ENCODE measurements at regions not wholly inside any gene's neighbourhood (a gene's known extent, or its start where the extent isn't known, plus 50 kb on each side); places are given as distances from the start of the nearest gene placed in this dataset.
"Not testable (repeated sequence)": the region's sequence is repeated elsewhere in the genome, so short reads cannot be mapped to it uniquely, and the experiment has no call there.

DNA sequence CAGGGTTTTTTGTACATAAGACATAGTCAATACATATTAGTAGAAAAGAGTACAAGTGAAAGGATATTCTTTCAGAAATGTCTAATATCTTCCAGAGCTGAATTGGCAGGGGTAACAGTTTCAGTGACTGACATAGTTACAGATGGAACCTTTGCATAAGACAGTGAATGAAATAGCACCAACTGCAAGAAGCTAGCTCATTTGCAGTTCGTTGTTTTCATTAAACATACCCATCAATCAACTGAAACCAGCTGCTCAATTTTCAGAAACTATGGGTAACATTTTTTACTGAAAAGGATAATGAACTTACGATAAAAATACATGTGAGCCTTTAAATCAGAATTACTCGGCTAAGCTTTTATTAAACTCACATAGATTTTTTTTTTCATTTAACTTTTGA is 93.9 kb upstream of the EPHA3 start:
- ATAC-seq (no peak), DNase-seq (no peak)
- TF ChIP-seq CTCF (IDR thresholded peaks at IDR 0.05 in 4 of 5, conservative IDR thresholded peaks at IDR 0.05 in 1 of 5) (no peak), POLR2A (IDR thresholded peaks at IDR 0.05) (no peak)
- Histone ChIP-seq H3K27me3 (no peaks in the 10 kb centered on the region), H3K4me1 (no peaks in the 10 kb centered on the region), H3K36me3 (no peaks in the 10 kb centered on the region), H3K9me3 (no peaks in the 10 kb centered on the region), H3K4me3 (no peak overlapping the region), H3K27ac (no peak overlapping the region)
- in situ Hi-C loops (cut with MboI; ENCODE audit: low sequenced_read_pairs in 4 of 4) (no loop called here), intact Hi-C loops (cut with DNase I; ENCODE audit: low total_unique reads) (no loop called here)

- intact Hi-C loops (cut with DNase I; ENCODE audit: low total_unique reads) (no loop called here), in situ Hi-C loops (cut with MboI; ENCODE audit: low sequenced_read_pairs in 4 of 4) (no loop called here)
- DNase-seq (no peak), ATAC-seq (no peak)
- no peaks in the 10 kb centered on the region for H3K4me1 ChIP-seq
- H3K9me3 ChIP-seq: no peaks in the 10 kb centered on the region
- H3K27ac ChIP-seq: no peak overlapping the region
- no peak overlapping the region for H3K4me3 ChIP-seq
- no peak for TF ChIP-seq POLR2A (IDR thresholded peaks at IDR 0.05)
- no peak for TF ChIP-seq CTCF (IDR thresholded peaks at IDR 0.05 in 4 of 5, conservative IDR thresholded peaks at IDR 0.05 in 1 of 5)
- no peaks in the 10 kb centered on the region for H3K27me3 ChIP-seq
- H3K36me3 ChIP-seq: no peaks in the 10 kb centered on the region
Observed at GRCh38 chr3:89017531-89017930, 89.9 kb upstream of the EPHA3 start.

DNA sequence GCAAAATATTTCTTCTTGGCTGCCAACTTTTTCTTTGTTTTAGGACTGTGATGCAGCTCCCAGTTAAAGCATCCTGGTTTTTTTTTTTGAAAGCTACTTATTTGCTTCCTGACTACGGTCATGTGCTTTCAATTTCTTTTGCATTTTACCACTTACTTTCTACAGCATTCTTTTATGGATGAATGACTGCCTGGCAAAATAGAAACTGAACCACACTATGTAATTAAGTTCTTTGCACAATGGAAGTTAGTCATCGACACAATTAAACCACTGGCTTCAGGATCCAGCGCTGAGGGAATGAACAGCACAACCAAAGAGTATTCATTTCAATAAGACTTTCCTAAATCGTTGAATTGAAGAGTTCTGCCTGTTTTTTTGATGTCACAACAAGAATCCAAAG is 82.2 kb upstream of the EPHA3 start:
- DNase-seq (no peak), ATAC-seq (no peak)
- H3K27ac ChIP-seq: no peak overlapping the region
- H3K4me1 ChIP-seq: no peaks in the 10 kb centered on the region
- H3K4me3 ChIP-seq: no peak overlapping the region
- no peaks in the 10 kb centered on the region for H3K36me3 ChIP-seq
- H3K27me3 ChIP-seq: no peaks in the 10 kb centered on the region
- H3K9me3 ChIP-seq: no peaks in the 10 kb centered on the region
- in situ Hi-C loops (cut with MboI; ENCODE audit: low sequenced_read_pairs in 4 of 4) (no loop called here), intact Hi-C loops (cut with DNase I; ENCODE audit: low total_unique reads) (no loop called here)
- TF ChIP-seq POLR2A (IDR thresholded peaks at IDR 0.05) (no peak), CTCF (IDR thresholded peaks at IDR 0.05 in 4 of 5, conservative IDR thresholded peaks at IDR 0.05 in 1 of 5) (no peak)

DNA sequence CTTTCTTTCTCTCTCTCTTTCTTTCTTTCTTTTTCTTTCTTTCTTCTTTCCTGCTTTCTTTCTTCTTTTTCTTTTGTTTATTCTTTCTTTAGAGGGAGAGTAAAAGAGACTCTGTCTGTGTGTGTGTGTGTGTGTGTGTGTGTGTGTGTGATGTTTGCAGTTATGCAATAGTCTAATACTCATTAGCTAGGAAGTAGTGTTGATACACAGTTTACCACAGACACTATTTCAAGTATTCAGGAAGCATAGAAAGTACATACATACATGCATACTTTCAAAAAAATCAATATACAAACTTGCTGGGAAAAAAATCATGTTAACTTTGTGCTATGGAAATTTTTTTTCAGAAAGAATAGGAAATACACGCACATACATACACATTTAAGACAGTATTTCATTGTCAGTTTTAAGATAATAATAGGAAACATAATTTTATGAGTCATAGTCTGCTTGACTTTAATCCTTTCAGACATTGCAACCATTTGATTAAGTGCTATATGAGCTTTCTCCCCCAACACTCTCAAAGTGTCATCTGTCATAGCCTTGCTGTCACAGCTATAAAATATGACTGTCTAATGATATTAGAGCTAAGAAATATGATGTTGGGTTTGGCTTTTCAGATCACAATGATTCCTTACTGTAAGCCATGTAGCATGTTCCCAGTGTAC is 74.9 kb upstream of the EPHA3 start:
- intact Hi-C loops (cut with DNase I; ENCODE audit: low total_unique reads) (no loop called here), in situ Hi-C loops (cut with MboI; ENCODE audit: low sequenced_read_pairs in 4 of 4) (no loop called here)
- H3K27me3 ChIP-seq: no peaks in the 10 kb centered on the region
- H3K9me3 ChIP-seq: no peaks in the 10 kb centered on the region
- no peak for ATAC-seq
- no peak for DNase-seq
- no peak overlapping the region for H3K4me3 ChIP-seq
- H3K36me3 ChIP-seq: no peaks in the 10 kb centered on the region
- TF ChIP-seq CTCF (IDR thresholded peaks at IDR 0.05 in 4 of 5, conservative IDR thresholded peaks at IDR 0.05 in 1 of 5): no peak
- TF ChIP-seq POLR2A (IDR thresholded peaks at IDR 0.05): no peak
- H3K4me1 ChIP-seq: no peaks in the 10 kb centered on the region
- H3K27ac ChIP-seq: no peak overlapping the region

DNA sequence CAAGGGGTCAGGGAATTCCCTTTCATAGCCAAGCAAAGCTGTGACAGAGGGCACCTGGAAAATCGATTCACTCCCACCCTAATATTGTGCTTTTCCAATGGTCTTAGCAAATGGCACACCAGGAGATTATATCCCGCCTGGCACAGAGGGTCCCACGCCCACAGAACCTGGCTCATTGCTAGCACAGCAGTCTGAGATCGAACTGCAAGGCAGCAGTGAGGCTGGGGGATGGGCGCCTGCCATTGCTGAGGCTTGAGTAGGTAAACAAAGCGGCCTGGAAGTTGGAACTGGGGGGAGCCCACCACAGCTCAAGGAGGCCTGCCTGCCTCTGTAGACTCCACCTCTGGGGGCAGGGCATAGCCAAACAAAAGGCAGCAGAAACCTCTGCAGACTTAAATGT is 72.7 kb upstream of the EPHA3 start:
- H3K9me3 ChIP-seq; H3K4me3 ChIP-seq; ATAC-seq; in situ Hi-C loops (cut with MboI; ENCODE audit: low sequenced_read_pairs in 4 of 4); H3K36me3 ChIP-seq; H3K27ac ChIP-seq; intact Hi-C loops (cut with DNase I; ENCODE audit: low total_unique reads); H3K4me1 ChIP-seq; DNase-seq; H3K27me3 ChIP-seq: not testable (repeated sequence)
